ENCODE measurements at regions not wholly inside any gene's neighbourhood (a gene's known extent, or its start where the extent isn't known, plus 50 kb on each side); places are given as distances from the start of the nearest gene placed in this dataset.

GRCh38 chr6:22954749-22955385, 385.5 kb downstream of the HDGFL1 start:
- no peak for TF ChIP-seq CTCF (IDR thresholded peaks at IDR 0.05)
- TF ChIP-seq MLX (CRISPR knock-in tag; IDR thresholded peaks at IDR 0.05), result no peak
- no peak for TF ChIP-seq CBFB (CRISPR knock-in tag; IDR thresholded peaks at IDR 0.05; ENCODE audit: low read depth)
- no peak for TF ChIP-seq ATF3 (CRISPR knock-in tag; conservative IDR thresholded peaks at IDR 0.05)
- TF ChIP-seq NFE2L1 (CRISPR knock-in tag; IDR thresholded peaks at IDR 0.05), result no peak
- TF ChIP-seq TEAD1 (CRISPR knock-in tag; IDR thresholded peaks at IDR 0.05), result no peak
- no peak for TF ChIP-seq ZNF512 (CRISPR knock-in tag; IDR thresholded peaks at IDR 0.05; ENCODE audit: borderline replicate concordance)
- no peak for TF ChIP-seq CREB1 (CRISPR knock-in tag; IDR thresholded peaks at IDR 0.05)
- TF ChIP-seq AFF4 (CRISPR knock-in tag; IDR thresholded peaks at IDR 0.05; ENCODE audit: borderline replicate concordance), result no peak
- no peak for TF ChIP-seq ZNF416 (CRISPR knock-in tag; IDR thresholded peaks at IDR 0.05)
